Immature natural killer cell (primary cell): ENCODE measurements at regions not wholly inside any gene's neighbourhood (a gene's known extent, or its start where the extent isn't known, plus 50 kb on each side); places are given as distances from the start of the nearest gene placed in this dataset.
A peak's percentile ranks its signal among the peaks of the same experiment; 100 is the strongest.

Experiments used
- DNase-seq, 3 donors: peaks; one replicate each; pipeline ENCODE4 v3.0.0; 2022; ENCODE audit warnings: mixed read lengths in 1 of 3
- H3K27ac Mint-ChIP-seq, 6 donors: one replicate each; pipeline ENCODE4 v1.8.0; 2020; ENCODE audit warnings: mixed read lengths in 6 of 6, mild to moderate bottlenecking in 5 of 6, inconsistent platforms in 4 of 6, moderate library complexity in 3 of 6
- H3K27me3 Mint-ChIP-seq, 3 donors: one replicate each; pipeline ENCODE4 v1.8.0; 2020 to 2021; ENCODE audit warnings: low read depth in 3 of 3, mild to moderate bottlenecking in 3 of 3, mixed read lengths in 3 of 3, moderate library complexity in 3 of 3, inconsistent platforms in 1 of 3
- H3K36me3 Mint-ChIP-seq, 3 donors: one replicate each; pipeline ENCODE4 v1.8.0; 2020; ENCODE audit warnings: mixed read lengths in 3 of 3, inconsistent platforms in 2 of 3, mild to moderate bottlenecking in 2 of 3
- H3K4me1 Mint-ChIP-seq, 2 donors: one replicate each; pipeline ENCODE4 v1.8.0; 2020; ENCODE audit warnings: inconsistent platforms in 2 of 2, mild to moderate bottlenecking in 2 of 2, mixed read lengths in 2 of 2, moderate library complexity in 1 of 2
- H3K4me3 Mint-ChIP-seq, 5 donors: one replicate each; pipeline ENCODE4 v1.8.0; 2020; ENCODE audit warnings: mild to moderate bottlenecking in 5 of 5, mixed read lengths in 5 of 5, inconsistent platforms in 3 of 5, moderate library complexity in 3 of 5
- H3K9me3 Mint-ChIP-seq, 6 donors: one replicate each; pipeline ENCODE4 v1.8.0; 2020; ENCODE audit warnings: mild to moderate bottlenecking in 6 of 6, mixed read lengths in 6 of 6, inconsistent platforms in 4 of 6, moderate library complexity in 3 of 6

- no peak for DNase-seq
- H3K9me3 Mint-ChIP-seq: no peaks in the 10 kb centered on the region
- peaks cover 0 to 16% (median 8%) of the 10 kb centered on the region in 3 donors for H3K36me3 Mint-ChIP-seq
- H3K27me3 Mint-ChIP-seq: peaks cover 0 to 2% (median 0%) of the 10 kb centered on the region in 3 donors
- H3K4me1 Mint-ChIP-seq: peaks cover 29 to 49% of the 10 kb centered on the region in 2 donors
- no peak overlapping the region for H3K4me3 Mint-ChIP-seq
- H3K27ac Mint-ChIP-seq: no peak overlapping the region
Measured at GRCh38 chr7:142698429-142698828, 50.8 kb upstream of the PRSS1 start.

GRCh38 chr7:142697270-142697669 is 52.0 kb upstream of the PRSS1 start:
- H3K9me3 Mint-ChIP-seq: no peaks in the 10 kb centered on the region
- no peak overlapping the region for H3K4me3 Mint-ChIP-seq
- peaks cover 0 to 16% (median 8%) of the 10 kb centered on the region in 3 donors for H3K36me3 Mint-ChIP-seq
- H3K27me3 Mint-ChIP-seq: peaks cover 0 to 2% (median 0%) of the 10 kb centered on the region in 3 donors
- no peak for DNase-seq
- no peak overlapping the region for H3K27ac Mint-ChIP-seq
- peaks cover 29 to 41% of the 10 kb centered on the region in 2 donors for H3K4me1 Mint-ChIP-seq

- peaks cover 0 to 16% (median 8%) of the 10 kb centered on the region in 3 donors for H3K36me3 Mint-ChIP-seq
- peaks cover 0 to 2% (median 0%) of the 10 kb centered on the region in 3 donors for H3K27me3 Mint-ChIP-seq
- no peaks in the 10 kb centered on the region for H3K9me3 Mint-ChIP-seq
- DNase-seq: no peak
- H3K4me3 Mint-ChIP-seq: no peak overlapping the region
- peaks cover 25 to 34% of the 10 kb centered on the region in 2 donors for H3K4me1 Mint-ChIP-seq
- H3K27ac Mint-ChIP-seq: peak overlapping the region in 1 of 6 donors; percentile 25
Measured at GRCh38 chr7:142696456-142697179, 52.7 kb upstream of the PRSS1 start.

- Mint-ChIP-seq H3K9me3 (no peaks in the 10 kb centered on the region), H3K27ac (no peak overlapping the region), H3K36me3 (peaks cover 0 to 16% (median 8%) of the 10 kb centered on the region in 3 donors), H3K4me1 (peaks cover 16 to 32% of the 10 kb centered on the region in 2 donors), H3K27me3 (peaks cover 0 to 2% (median 0%) of the 10 kb centered on the region in 3 donors), H3K4me3 (no peak overlapping the region)
- DNase-seq: no peak
Measured at GRCh38 chr7:142693911-142694310, 55.4 kb upstream of the PRSS1 start.

GRCh38 chr7:142690554-142691182 is 58.6 kb upstream of the PRSS1 start:
- no peak for DNase-seq
- Mint-ChIP-seq H3K27me3 (peaks cover 0 to 2% (median 0%) of the 10 kb centered on the region in 3 donors), H3K4me1 (peaks cover 26 to 42% of the 10 kb centered on the region in 2 donors), H3K27ac (peak overlapping the region in 4 of 6 donors; percentile 48 to 87 (median 82)), H3K9me3 (no peaks in the 10 kb centered on the region), H3K4me3 (no peak overlapping the region), H3K36me3 (peaks cover 0 to 5% (median 0%) of the 10 kb centered on the region in 3 donors)

- DNase-seq: peak in 1 of 3 donors; percentile 11
- H3K4me3 Mint-ChIP-seq: no peak overlapping the region
- H3K36me3 Mint-ChIP-seq: no peaks in the 10 kb centered on the region
- H3K9me3 Mint-ChIP-seq: no peaks in the 10 kb centered on the region
- peaks cover 31 to 46% of the 10 kb centered on the region in 2 donors for H3K4me1 Mint-ChIP-seq
- H3K27ac Mint-ChIP-seq: peak overlapping the region in 5 of 6 donors; percentile 4 to 71 (median 48)
- no peaks in the 10 kb centered on the region for H3K27me3 Mint-ChIP-seq
Measured at GRCh38 chr7:142689439-142690120, 59.7 kb upstream of the PRSS1 start.

- Mint-ChIP-seq H3K9me3 (no peaks in the 10 kb centered on the region), H3K4me1 (peaks cover 38 to 57% of the 10 kb centered on the region in 2 donors), H3K27ac (peak overlapping the region; percentile 68 to 94 (median 88)), H3K4me3 (peak overlapping the region in 4 of 5 donors; percentile 1 to 53 (median 32)), H3K27me3 (peaks cover 0 to 4% (median 0%) of the 10 kb centered on the region in 3 donors), H3K36me3 (no peaks in the 10 kb centered on the region)
- DNase-seq: no peak
Measured at GRCh38 chr7:142685877-142686508, 63.3 kb upstream of the PRSS1 start.

- Mint-ChIP-seq H3K27me3 (peaks cover 0 to 4% (median 2%) of the 10 kb centered on the region in 3 donors), H3K27ac (no peak overlapping the region), H3K36me3 (peaks cover 8 to 9% (median 8%) of the 10 kb centered on the region in 3 donors), H3K4me1 (peaks cover 22 to 29% of the 10 kb centered on the region in 2 donors), H3K4me3 (no peak overlapping the region), H3K9me3 (peaks cover 0 to 8% (median 3%) of the 10 kb centered on the region in 6 donors)
- no peak for DNase-seq
Measured at GRCh38 chr7:142681314-142682092, 67.8 kb upstream of the PRSS1 start.

GRCh38 chr7:142671506-142671905 is 77.8 kb upstream of the PRSS1 start:
- no peaks in the 10 kb centered on the region for H3K36me3 Mint-ChIP-seq
- no peak overlapping the region for H3K4me3 Mint-ChIP-seq
- peaks cover 0 to 4% (median 0%) of the 10 kb centered on the region in 3 donors for H3K27me3 Mint-ChIP-seq
- no peaks in the 10 kb centered on the region for H3K9me3 Mint-ChIP-seq
- H3K4me1 Mint-ChIP-seq: peaks cover 23 to 28% of the 10 kb centered on the region in 2 donors
- DNase-seq: no peak
- H3K27ac Mint-ChIP-seq: peak overlapping the region in 4 of 6 donors; percentile 14 to 51 (median 36)

- H3K27me3 Mint-ChIP-seq: peaks cover 0 to 4% (median 0%) of the 10 kb centered on the region in 3 donors
- no peak overlapping the region for H3K4me3 Mint-ChIP-seq
- H3K4me1 Mint-ChIP-seq: peaks cover 23 to 28% of the 10 kb centered on the region in 2 donors
- H3K27ac Mint-ChIP-seq: peak overlapping the region in 5 of 6 donors; percentile 14 to 85 (median 42)
- no peaks in the 10 kb centered on the region for H3K36me3 Mint-ChIP-seq
- DNase-seq: no peak
- H3K9me3 Mint-ChIP-seq: no peaks in the 10 kb centered on the region
Measured at GRCh38 chr7:142670511-142670910, 78.8 kb upstream of the PRSS1 start.

GRCh38 chr7:142669074-142669654 is 80.1 kb upstream of the PRSS1 start:
- no peaks in the 10 kb centered on the region for H3K36me3 Mint-ChIP-seq
- H3K9me3 Mint-ChIP-seq: no peaks in the 10 kb centered on the region
- H3K4me1 Mint-ChIP-seq: peaks cover 23 to 28% of the 10 kb centered on the region in 2 donors
- no peaks in the 10 kb centered on the region for H3K27me3 Mint-ChIP-seq
- H3K4me3 Mint-ChIP-seq: no peak overlapping the region
- peak overlapping the region in 5 of 6 donors; percentile 1 to 60 (median 29) for H3K27ac Mint-ChIP-seq
- peak; percentile 57 to 63 (median 62) for DNase-seq

GRCh38 chr7:142668495-142668894 is 80.8 kb upstream of the PRSS1 start:
- Mint-ChIP-seq H3K4me1 (peaks cover 23 to 28% of the 10 kb centered on the region in 2 donors), H3K27me3 (no peaks in the 10 kb centered on the region), H3K9me3 (no peaks in the 10 kb centered on the region), H3K27ac (no peak overlapping the region), H3K4me3 (no peak overlapping the region), H3K36me3 (no peaks in the 10 kb centered on the region)
- DNase-seq: no peak
